Embryonic facial prominence (tissue), 1 donor: ENCODE measurements at regions not wholly inside any gene's neighbourhood (a gene's known extent, or its start where the extent isn't known, plus 50 kb on each side); places are given as distances from the start of the nearest gene placed in this dataset.

Experiments used
- DNase-seq: peaks from one replicate; pipeline ENCODE4 v3.0.0-alpha.2; 2016; ENCODE audit errors: extremely low spot score

- no peak for DNase-seq
Observed at GRCh38 chr13:109859216-109859835, 72.9 kb upstream of the IRS2 start.

- no peak for DNase-seq
Observed at GRCh38 chr13:109858319-109858718, 71.9 kb upstream of the IRS2 start.

- no peak for DNase-seq
Observed at GRCh38 chr13:109857803-109858202, 71.4 kb upstream of the IRS2 start.

GRCh38 chr13:109857325-109857724, 70.9 kb upstream of the IRS2 start:
- no peak for DNase-seq

- DNase-seq: no peak
Observed at GRCh38 chr13:109856350-109856749, 70.0 kb upstream of the IRS2 start.

- no peak for DNase-seq
Observed at GRCh38 chr13:109853153-109853552, 66.8 kb upstream of the IRS2 start.

- DNase-seq: no peak
Observed at GRCh38 chr13:109846185-109846584, 59.8 kb upstream of the IRS2 start.

- DNase-seq: no peak
Observed at GRCh38 chr13:109844396-109844795, 58.0 kb upstream of the IRS2 start.

- no peak for DNase-seq
Observed at GRCh38 chr13:109843695-109844094, 57.3 kb upstream of the IRS2 start.

- no peak for DNase-seq
Observed at GRCh38 chr13:109842212-109842920, 56.0 kb upstream of the IRS2 start.

GRCh38 chr13:109840893-109841287, 54.5 kb upstream of the IRS2 start:
- DNase-seq: no peak

- no peak for DNase-seq
Observed at GRCh38 chr13:109840201-109840892, 54.0 kb upstream of the IRS2 start.

- no peak for DNase-seq
Observed at GRCh38 chr13:109836629-109837607, 50.5 kb upstream of the IRS2 start.
